ENCODE measurements at regions not wholly inside any gene's neighbourhood (a gene's known extent, or its start where the extent isn't known, plus 50 kb on each side); places are given as distances from the start of the nearest gene placed in this dataset.

GRCh38 chr3:105923140-105923539 is 54.3 kb upstream of the CBLB start:
- DNase-seq (ENCODE audit: low spot score), result no peak

GRCh38 chr3:105927741-105928140 is 58.9 kb upstream of the CBLB start:
- no peak for DNase-seq (ENCODE audit: low spot score)

GRCh38 chr3:105930733-105931132 is 61.9 kb upstream of the CBLB start:
- DNase-seq (ENCODE audit: low spot score), result no peak

- DNase-seq (ENCODE audit: low spot score), result no peak
Measured at GRCh38 chr3:105931500-105931899, 62.7 kb upstream of the CBLB start.

GRCh38 chr3:105933871-105934270 is 65.1 kb upstream of the CBLB start:
- DNase-seq (ENCODE audit: low spot score), result no peak

GRCh38 chr3:105938101-105938500 is 69.3 kb upstream of the CBLB start:
- no peak for DNase-seq (ENCODE audit: low spot score)

- DNase-seq (ENCODE audit: low spot score), result no peak
Measured at GRCh38 chr3:105938806-105939205, 70.0 kb upstream of the CBLB start.

GRCh38 chr3:105944276-105944675 is 75.5 kb upstream of the CBLB start:
- no peak for DNase-seq (ENCODE audit: low spot score)

GRCh38 chr3:105944721-105945120 is 75.9 kb upstream of the CBLB start:
- no peak for DNase-seq (ENCODE audit: low spot score)

- no peak for DNase-seq (ENCODE audit: low spot score)
Measured at GRCh38 chr3:105948101-105948500, 79.3 kb upstream of the CBLB start.

GRCh38 chr3:105950881-105951600 is 82.2 kb upstream of the CBLB start:
- no peak for DNase-seq (ENCODE audit: low spot score)

GRCh38 chr3:105953831-105954230 is 85.0 kb upstream of the CBLB start:
- DNase-seq (ENCODE audit: low spot score), result no peak

GRCh38 chr3:105956306-105956705 is 87.5 kb upstream of the CBLB start:
- DNase-seq (ENCODE audit: low spot score), result no peak

GRCh38 chr3:105957722-105958121 is 88.9 kb upstream of the CBLB start:
- no peak for DNase-seq (ENCODE audit: low spot score)

- no peak for DNase-seq (ENCODE audit: low spot score)
Measured at GRCh38 chr3:105958237-105959000, 89.6 kb upstream of the CBLB start.

GRCh38 chr3:105959851-105960250 is 91.0 kb upstream of the CBLB start:
- no peak for DNase-seq (ENCODE audit: low spot score)

GRCh38 chr3:105960381-105960780 is 91.6 kb upstream of the CBLB start:
- DNase-seq (ENCODE audit: low spot score), result no peak

GRCh38 chr3:105963161-105963560 is 94.3 kb upstream of the CBLB start:
- no peak for DNase-seq (ENCODE audit: low spot score)

GRCh38 chr3:105965384-105965783 is 96.6 kb upstream of the CBLB start:
- no peak for DNase-seq (ENCODE audit: low spot score)

GRCh38 chr3:105967117-105967516 is 98.3 kb upstream of the CBLB start:
- DNase-seq (ENCODE audit: low spot score), result peak; percentile 38

GRCh38 chr3:105970283-105970682 is 101.5 kb upstream of the CBLB start:
- DNase-seq (ENCODE audit: low spot score), result no peak

- DNase-seq (ENCODE audit: low spot score), result no peak
Measured at GRCh38 chr3:105972069-105972468, 103.3 kb upstream of the CBLB start.

- DNase-seq (ENCODE audit: low spot score), result no peak
Measured at GRCh38 chr3:105974381-105974780, 105.6 kb upstream of the CBLB start.

GRCh38 chr3:105976196-105976595 is 107.4 kb upstream of the CBLB start:
- no peak for DNase-seq (ENCODE audit: low spot score)

All from LoVo (cell line).